ENCODE measurements at regions not wholly inside any gene's neighbourhood (a gene's known extent, or its start where the extent isn't known, plus 50 kb on each side); places are given as distances from the start of the nearest gene placed in this dataset.

GRCh38 chr9:31140316-31140715, 1244.1 kb upstream of the ACO1 start:
- Histone ChIP-seq H3K36me3 (ENCODE audit: control insufficient read depth in 2 of 2, insufficient read depth in 2 of 2, low read length in 1 of 2) (no peaks in the 10 kb centered on the region), H3K4me2 (ENCODE audit: control insufficient read depth, insufficient read depth) (no peak overlapping the region), H3K4me3 (no peak overlapping the region), H3K79me2 (ENCODE audit: control insufficient read depth, insufficient read depth, low read length) (no peaks in the 10 kb centered on the region), H3K27me3 (replicated peaks in 1 of 2; ENCODE audit: control insufficient read depth in 2 of 2, insufficient read depth in 2 of 2, low read length in 1 of 2) (no peaks in the 10 kb centered on the region), H4K20me1 (ENCODE audit: control insufficient read depth, insufficient read depth) (no peaks in the 10 kb centered on the region), H3K9me3 (replicated peaks; ENCODE audit: control insufficient read depth, insufficient read depth, low read length) (no peaks in the 10 kb centered on the region), H2AFZ (ENCODE audit: control insufficient read depth, low read depth, low read length) (no peak overlapping the region), H3K4me1 (ENCODE audit: control insufficient read depth, insufficient read depth, low read length) (no peaks in the 10 kb centered on the region), H3K9ac (ENCODE audit: control insufficient read depth, insufficient read depth, low read length) (no peak overlapping the region), H3K27ac (ENCODE audit: control insufficient read depth, insufficient read depth) (no peak overlapping the region)
- intact Hi-C loops (cut with micrococcal nuclease; ENCODE audit: unreplicated experiment) (no loop called here), in situ Hi-C loops (cut with MboI) (no loop called here)
- DNase-seq (ENCODE audit: low read depth, low spot score) (no peak), FAIRE-seq (no peak), ATAC-seq (peak; percentile 66)
- CTCF ChIA-PET: interaction anchor here (1.2 to 1.3 kb wide), 2 partner anchors 9 to 13 kb away, joined by 3 to 4 read pairs; no protein-coding TSS in a partner anchor
- TF ChIP-seq STAT1 (conservative IDR thresholded peaks at IDR 0.05): no peak
- TF ChIP-seq CTCF (IDR thresholded peaks at IDR 0.05 in 2 of 3, conservative IDR thresholded peaks at IDR 0.05 in 1 of 3; ENCODE audit: control insufficient read depth in 2 of 3, extremely low read depth in 1 of 3, insufficient read depth in 1 of 3, low read depth in 3 of 3, low read length in 3 of 3): peak; percentile 20 to 36 (median 29); a peak in 4 of 6 replicates
- SMC1A ChIA-PET (ENCODE audit: uncharacterized antibody, unreplicated experiment): interaction anchor here (1.5 kb wide), 1 partner anchor 10 kb away, joined by 3 read pairs; no protein-coding TSS in a partner anchor
- WGBS (ENCODE audit: insufficient coverage, insufficient replicate concordance, low lambda C conversion rate, missing lambda C conversion rate): 0% methylated on average over 1 of the region's 1 CpG
- BruUV-seq (replicated peaks): no TSS peak
- POLR2A ChIA-PET: no interaction called here
- RAD21 ChIA-PET (ENCODE audit: unreplicated experiment): no interaction called here

GRCh38 chr9:31142456-31142855, 1242.0 kb upstream of the ACO1 start:
- no peak overlapping the region for H3K4me3 ChIP-seq
- H3K4me1 ChIP-seq (ENCODE audit: control insufficient read depth, insufficient read depth, low read length): no peaks in the 10 kb centered on the region
- POLR2A ChIA-PET: no interaction called here
- DNase-seq (ENCODE audit: low read depth, low spot score) (no peak), ATAC-seq (no peak), FAIRE-seq (no peak)
- H3K79me2 ChIP-seq (ENCODE audit: control insufficient read depth, insufficient read depth, low read length): no peaks in the 10 kb centered on the region
- H3K27ac ChIP-seq (ENCODE audit: control insufficient read depth, insufficient read depth): no peak overlapping the region
- no peaks in the 10 kb centered on the region for H3K36me3 ChIP-seq (ENCODE audit: control insufficient read depth in 2 of 2, insufficient read depth in 2 of 2, low read length in 1 of 2)
- no peak overlapping the region for H2AFZ ChIP-seq (ENCODE audit: control insufficient read depth, low read depth, low read length)
- in situ Hi-C loops (cut with MboI): no loop called here
- no peaks in the 10 kb centered on the region for H4K20me1 ChIP-seq (ENCODE audit: control insufficient read depth, insufficient read depth)
- no peaks in the 10 kb centered on the region for H3K9me3 ChIP-seq (replicated peaks; ENCODE audit: control insufficient read depth, insufficient read depth, low read length)
- no peaks in the 10 kb centered on the region for H3K27me3 ChIP-seq (replicated peaks in 1 of 2; ENCODE audit: control insufficient read depth in 2 of 2, insufficient read depth in 2 of 2, low read length in 1 of 2)
- intact Hi-C loops (cut with micrococcal nuclease; ENCODE audit: unreplicated experiment): no loop called here
- SMC1A ChIA-PET (ENCODE audit: uncharacterized antibody, unreplicated experiment): interaction anchor here (1.2 kb wide), 1 partner anchor 30 kb away, joined by 3 read pairs; no protein-coding TSS in a partner anchor
- CTCF ChIA-PET: interaction anchor here (0.6 kb wide), 1 partner anchor 119 kb away, joined by 3 read pairs; no protein-coding TSS in a partner anchor
- H3K4me2 ChIP-seq (ENCODE audit: control insufficient read depth, insufficient read depth): no peak overlapping the region
- WGBS (ENCODE audit: insufficient coverage, insufficient replicate concordance, low lambda C conversion rate, missing lambda C conversion rate): 29% methylated on average over 3 of the region's 3 CpGs
- BruUV-seq (replicated peaks): no TSS peak
- no peak overlapping the region for H3K9ac ChIP-seq (ENCODE audit: control insufficient read depth, insufficient read depth, low read length)
- RAD21 ChIA-PET (ENCODE audit: unreplicated experiment): no interaction called here
- TF ChIP-seq CEBPB (IDR thresholded peaks at IDR 0.05; ENCODE audit: borderline replicate concordance in 1 of 2, low read depth in 2 of 2, low read length in 2 of 2) (no peak), ZBTB40 (IDR thresholded peaks at IDR 0.05; ENCODE audit: borderline replicate concordance) (no peak), CHD4 (IDR thresholded peaks at IDR 0.05) (no peak), ZNF687 (IDR thresholded peaks at IDR 0.05) (no peak)
